Lung (tissue), 11 donors: ENCODE measurements at regions not wholly inside any gene's neighbourhood (a gene's known extent, or its start where the extent isn't known, plus 50 kb on each side); places are given as distances from the start of the nearest gene placed in this dataset.

Experiments
- ATAC-seq: fragments of 200-7000 bp; cut with Tn5 transposase; one replicate; pipeline ENCODE4 v1.9.1; 2020; ENCODE audit warnings: moderate number of reproducible peaks; ENCODE audit not compliant: insufficient read depth, low FRiP score
- DNase-seq, 3 donors: peaks; one replicate each; pipeline ENCODE4 v3.0.0-alpha.2; 2013 to 2017
- H3K27ac ChIP-seq, 2 donors: one replicate each; pipeline ENCODE4 v1.5.1; 2013; ENCODE audit warnings: mild to moderate bottlenecking in 2 of 2, moderate library complexity in 2 of 2, control low read depth in 1 of 2, inconsistent platforms in 1 of 2, low read depth in 1 of 2, low read length in 1 of 2
- H3K27me3 ChIP-seq, 3 donors: one replicate each; pipeline ENCODE4 v1.5.1; 2013; ENCODE audit warnings: low read length in 2 of 3; ENCODE audit not compliant: control insufficient read depth in 3 of 3, insufficient read depth in 3 of 3
- H3K36me3 ChIP-seq, 4 donors: one replicate each; pipeline ENCODE4 v1.5.1; 2013; ENCODE audit warnings: low read length in 4 of 4, mild to moderate bottlenecking in 1 of 4, moderate library complexity in 1 of 4; ENCODE audit not compliant: control insufficient read depth in 4 of 4, insufficient read depth in 4 of 4
- H3K4me1 ChIP-seq, 5 donors: one replicate each; pipeline ENCODE4 v1.5.1; 2013; ENCODE audit warnings: low read length in 5 of 5, mild to moderate bottlenecking in 2 of 5, moderate library complexity in 1 of 5; ENCODE audit not compliant: control insufficient read depth in 5 of 5, insufficient read depth in 5 of 5
- H3K4me3 ChIP-seq: one replicate; pipeline ENCODE4 v1.5.1; 2013; ENCODE audit warnings: mild to moderate bottlenecking, control low read depth, moderate library complexity
- H3K9ac ChIP-seq, 2 donors: one replicate each; pipeline ENCODE4 v1.5.1; 2013; ENCODE audit warnings: low read length in 2 of 2, control low read depth in 1 of 2; ENCODE audit not compliant: insufficient read depth in 1 of 2
- H3K9me3 ChIP-seq, 4 donors: one replicate each; pipeline ENCODE4 v1.5.1; 2013; ENCODE audit warnings: low read length in 3 of 4, mild to moderate bottlenecking in 1 of 4, moderate library complexity in 1 of 4; ENCODE audit not compliant: control insufficient read depth in 4 of 4, insufficient read depth in 3 of 4
- WGBS, 2 donors: extraction: QIAGEN DNeasy Blood & Tissue Kit; methylation state at CpG; one replicate each; pipeline ENCODE4 v1.1.7; 2013; 5-methylcytosine and 5-hydroxymethylcytosine counted together
- TF ChIP-seq, protein P1 (sequence below): IDR thresholded peaks from 2 replicates; pipeline ENCODE4 v1.5.1; 2012; ENCODE audit warnings: mild to moderate bottlenecking; ENCODE audit errors: control extremely low read depth, extremely low read depth
- donor health status: control.
- donor health status: control.
- donor health status: Bipolar disorder and iron deficiency.
- donor health status: healthy.
- donor health status: DM: yes; HTN: yes; CAD: no.

DNA sequence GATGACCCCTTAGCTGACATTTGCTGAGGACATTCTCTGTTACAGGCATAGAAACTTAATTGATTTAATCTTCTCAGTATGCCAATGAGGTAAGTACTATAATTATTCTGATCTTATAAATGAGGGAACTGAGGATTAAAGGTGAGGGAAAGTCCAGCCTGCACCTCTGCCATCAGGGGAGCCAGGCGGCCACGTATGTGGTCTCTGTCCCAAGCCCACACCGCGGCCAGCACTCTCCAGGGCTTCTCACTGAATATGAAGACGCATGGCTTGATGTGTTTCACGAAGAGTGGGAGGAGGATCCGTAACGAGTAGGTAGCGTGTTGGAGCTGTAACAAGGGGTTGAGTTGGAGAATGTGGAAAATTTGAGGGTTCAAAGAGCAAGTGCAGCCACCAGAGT is 154.4 kb downstream of the TMEM18 start:
- Histone ChIP-seq H3K27ac (no peak overlapping the region), H3K27me3 (no peaks in the 10 kb centered on the region), H3K4me3 (no peak overlapping the region), H3K9ac (no peak overlapping the region), H3K9me3 (peaks cover 0 to 17% (median 2%) of the 10 kb centered on the region in 4 donors), H3K36me3 (no peaks in the 10 kb centered on the region), H3K4me1 (peaks cover 0 to 12% (median under 1%) of the 10 kb centered on the region in 5 donors)
- ATAC-seq (no peak), DNase-seq (no peak)
- TF ChIP-seq, protein P1, sequence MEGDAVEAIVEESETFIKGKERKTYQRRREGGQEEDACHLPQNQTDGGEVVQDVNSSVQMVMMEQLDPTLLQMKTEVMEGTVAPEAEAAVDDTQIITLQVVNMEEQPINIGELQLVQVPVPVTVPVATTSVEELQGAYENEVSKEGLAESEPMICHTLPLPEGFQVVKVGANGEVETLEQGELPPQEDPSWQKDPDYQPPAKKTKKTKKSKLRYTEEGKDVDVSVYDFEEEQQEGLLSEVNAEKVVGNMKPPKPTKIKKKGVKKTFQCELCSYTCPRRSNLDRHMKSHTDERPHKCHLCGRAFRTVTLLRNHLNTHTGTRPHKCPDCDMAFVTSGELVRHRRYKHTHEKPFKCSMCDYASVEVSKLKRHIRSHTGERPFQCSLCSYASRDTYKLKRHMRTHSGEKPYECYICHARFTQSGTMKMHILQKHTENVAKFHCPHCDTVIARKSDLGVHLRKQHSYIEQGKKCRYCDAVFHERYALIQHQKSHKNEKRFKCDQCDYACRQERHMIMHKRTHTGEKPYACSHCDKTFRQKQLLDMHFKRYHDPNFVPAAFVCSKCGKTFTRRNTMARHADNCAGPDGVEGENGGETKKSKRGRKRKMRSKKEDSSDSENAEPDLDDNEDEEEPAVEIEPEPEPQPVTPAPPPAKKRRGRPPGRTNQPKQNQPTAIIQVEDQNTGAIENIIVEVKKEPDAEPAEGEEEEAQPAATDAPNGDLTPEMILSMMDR = no peak
- WGBS, 2 donors = 93 to 94% methylated on average over 9 of the region's 9 CpGs

DNA sequence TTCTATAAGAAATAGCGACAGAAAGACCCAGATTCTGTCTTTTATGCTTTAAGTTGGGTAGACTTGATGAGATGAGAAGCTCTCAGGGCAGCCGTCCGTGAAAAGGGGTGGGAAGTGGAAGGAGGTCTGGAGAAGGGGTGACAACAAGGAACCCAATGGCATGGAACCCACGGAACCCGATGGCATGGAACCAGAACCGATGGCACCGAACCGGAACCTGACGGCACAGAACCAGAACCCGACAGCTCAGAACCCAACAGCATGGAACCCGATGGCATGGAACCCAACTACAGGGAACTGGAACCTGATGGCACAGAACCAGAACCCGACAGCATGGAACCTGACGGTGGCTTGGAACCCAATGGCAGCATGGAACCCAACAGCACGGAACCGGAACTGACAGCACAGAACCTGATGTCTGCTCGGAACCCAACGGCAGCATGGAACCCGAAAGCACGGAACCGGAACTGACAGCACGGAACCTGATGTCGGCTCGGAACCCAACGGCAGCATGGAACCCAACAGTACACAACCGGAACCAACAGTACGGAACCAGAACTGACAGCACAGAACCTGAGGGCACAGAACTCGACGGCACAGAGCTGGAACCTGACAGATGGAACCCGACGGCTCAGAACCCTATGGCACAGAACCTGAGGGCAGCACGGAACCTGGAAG is 155.2 kb downstream of the TMEM18 start:
- DNase-seq (no peak), ATAC-seq (no peak)
- peaks cover 0 to 12% (median 7%) of the 10 kb centered on the region in 5 donors for H3K4me1 ChIP-seq
- no peaks in the 10 kb centered on the region for H3K27me3 ChIP-seq
- H3K27ac ChIP-seq = no peak overlapping the region
- no peak overlapping the region for H3K4me3 ChIP-seq
- TF ChIP-seq, protein P1 = no peak
- peaks cover 0 to 13% (median 2%) of the 10 kb centered on the region in 4 donors for H3K9me3 ChIP-seq
- no peak overlapping the region for H3K9ac ChIP-seq
- 96% methylated on average over 31 of the region's 31 CpGs for WGBS, 2 donors
- H3K36me3 ChIP-seq = no peaks in the 10 kb centered on the region

DNA sequence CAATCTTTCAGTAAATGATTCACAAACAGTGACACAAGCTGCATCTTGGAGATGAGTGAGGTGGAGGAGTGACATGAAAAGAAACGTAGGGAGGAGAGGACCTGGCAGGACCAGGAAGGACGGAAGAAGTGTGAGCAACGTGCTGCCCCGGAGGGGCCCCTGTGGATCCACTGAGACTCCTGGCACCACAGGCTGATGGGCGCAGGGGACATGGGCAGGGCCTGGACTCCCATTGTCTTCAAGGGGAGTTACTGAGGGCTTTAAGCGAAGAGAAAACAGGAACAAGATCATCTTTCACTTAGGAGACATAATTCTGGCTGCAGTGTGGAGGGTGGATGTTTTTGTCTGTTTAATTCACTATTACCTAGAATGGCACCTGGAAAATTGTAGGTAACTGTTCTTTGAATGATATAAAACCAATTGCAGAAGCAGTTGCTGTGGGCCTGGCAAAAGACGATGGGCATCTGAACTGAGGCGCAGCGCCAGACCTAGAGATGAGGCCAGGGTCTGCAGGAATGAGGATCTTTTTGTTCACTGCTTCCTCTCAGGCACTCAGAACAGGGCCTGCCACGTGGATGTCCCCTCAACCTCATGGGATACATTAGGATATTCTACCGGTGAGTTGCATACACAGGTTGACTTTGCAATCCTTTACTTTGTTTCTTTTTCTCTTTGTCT is 156.4 kb downstream of the TMEM18 start:
- Histone ChIP-seq H3K9ac (no peak overlapping the region), H3K9me3 (peaks cover 0 to 7% (median 0%) of the 10 kb centered on the region in 4 donors), H3K36me3 (no peaks in the 10 kb centered on the region), H3K4me3 (no peak overlapping the region), H3K4me1 (peaks cover 0 to 15% (median 10%) of the 10 kb centered on the region in 5 donors), H3K27ac (no peak overlapping the region), H3K27me3 (no peaks in the 10 kb centered on the region)
- WGBS, 2 donors = 85 to 89% methylated on average over 11 of the region's 11 CpGs
- no peak for ATAC-seq
- no peak for DNase-seq
- TF ChIP-seq, protein P1 = no peak
